ENCODE measurements at regions not wholly inside any gene's neighbourhood (a gene's known extent, or its start where the extent isn't known, plus 50 kb on each side); places are given as distances from the start of the nearest gene placed in this dataset.
"Not testable (repeated sequence)": the region's sequence is repeated elsewhere in the genome, so short reads cannot be mapped to it uniquely, and the experiment has no call there.

- peaks cover 32% of the 10 kb centered on the region for H3K4me1 ChIP-seq (ENCODE audit: control insufficient read depth, insufficient read depth, low read length)
- 0% methylated on average over 1 of the region's 1 CpG; no CpG with 5 or more reads in 1 of the 2 experiments for WGBS, 2 experiments
- no peaks in the 10 kb centered on the region for H3K36me3 ChIP-seq (ENCODE audit: control insufficient read depth, insufficient read depth, low read length)
- H3K27ac ChIP-seq (ENCODE audit: insufficient read depth, low read depth, low read length, poor library complexity, severe bottlenecking): no peak overlapping the region
- H3K4me3 ChIP-seq (ENCODE audit: insufficient read depth, low read depth, low read length): no peak overlapping the region
- H3K9me3 ChIP-seq (ENCODE audit: control insufficient read depth, low read length): no peaks in the 10 kb centered on the region
- H3K27me3 ChIP-seq (ENCODE audit: control insufficient read depth, insufficient read depth, low read length, poor library complexity, severe bottlenecking): no peaks in the 10 kb centered on the region
These were observed 515.7 kb downstream of the DCDC2C start for GRCh38 chr2:4219101-4219500.

- Histone ChIP-seq H3K4me3 (ENCODE audit: insufficient read depth, low read depth, low read length) (no peak overlapping the region), H3K27me3 (ENCODE audit: control insufficient read depth, insufficient read depth, low read length, poor library complexity, severe bottlenecking) (no peaks in the 10 kb centered on the region), H3K36me3 (ENCODE audit: control insufficient read depth, insufficient read depth, low read length) (no peaks in the 10 kb centered on the region), H3K27ac (ENCODE audit: insufficient read depth, low read depth, low read length, poor library complexity, severe bottlenecking) (no peak overlapping the region), H3K9me3 (ENCODE audit: control insufficient read depth, low read length) (no peaks in the 10 kb centered on the region), H3K4me1 (ENCODE audit: control insufficient read depth, insufficient read depth, low read length) (peaks cover 32% of the 10 kb centered on the region)
- WGBS, 2 experiments: 78 to 88% methylated on average over 1 of the region's 1 CpG
These were observed 516.2 kb downstream of the DCDC2C start for GRCh38 chr2:4219571-4219970.

DNA sequence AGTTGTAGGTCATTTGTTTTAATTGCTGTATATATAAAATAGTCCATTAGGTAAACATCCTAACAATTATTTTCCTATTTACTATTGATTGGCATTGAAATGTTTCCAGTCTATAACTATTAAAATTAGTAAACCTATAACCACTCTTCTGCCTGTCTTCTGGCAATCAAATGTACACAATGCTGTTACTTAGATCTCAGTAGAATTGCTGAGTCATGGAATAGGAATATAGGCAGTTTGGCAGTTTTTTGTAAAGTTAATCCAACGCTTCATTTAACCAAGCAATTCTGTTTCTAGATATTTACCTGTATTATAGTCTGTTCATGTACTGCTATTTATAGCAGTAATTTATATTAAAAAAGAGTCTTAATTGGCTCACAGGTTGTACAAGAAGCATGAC, 518.1 kb downstream of the DCDC2C start:
- 100% methylated on average over 1 of the region's 1 CpG; no CpG with 5 or more reads in 1 of the 2 experiments for whole genome bisulfite sequencing, 2 experiments
- Histone ChIP-seq H3K27me3 (ENCODE audit: control insufficient read depth, insufficient read depth, low read length, poor library complexity, severe bottlenecking) (no peaks in the 10 kb centered on the region), H3K36me3 (ENCODE audit: control insufficient read depth, insufficient read depth, low read length) (no peaks in the 10 kb centered on the region), H3K4me3 (ENCODE audit: insufficient read depth, low read depth, low read length) (no peak overlapping the region), H3K27ac (ENCODE audit: insufficient read depth, low read depth, low read length, poor library complexity, severe bottlenecking) (no peak overlapping the region), H3K9me3 (ENCODE audit: control insufficient read depth, low read length) (no peaks in the 10 kb centered on the region), H3K4me1 (ENCODE audit: control insufficient read depth, insufficient read depth, low read length) (peaks cover 28% of the 10 kb centered on the region)

DNA sequence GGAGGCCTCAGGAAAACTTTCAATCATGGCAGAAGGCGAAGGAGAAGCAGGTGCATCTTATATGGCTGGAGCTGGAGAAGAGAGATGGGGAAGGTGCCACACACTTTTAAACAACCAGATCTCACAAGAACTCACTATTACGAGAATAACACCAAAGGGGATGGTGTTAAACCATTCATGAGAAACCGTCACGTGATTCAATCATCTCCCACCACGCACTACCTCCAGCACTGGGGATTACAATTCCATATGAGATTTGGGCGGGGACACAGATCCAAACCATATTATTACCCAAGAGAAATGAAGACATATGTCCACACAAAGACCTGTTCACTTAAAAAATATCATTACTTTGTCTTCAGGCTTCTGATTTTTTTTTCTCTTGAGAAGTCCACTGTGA, 518.5 kb downstream of the DCDC2C start:
- Histone ChIP-seq H3K9me3 (ENCODE audit: control insufficient read depth, low read length) (no peaks in the 10 kb centered on the region), H3K4me1 (ENCODE audit: control insufficient read depth, insufficient read depth, low read length) (peaks cover 28% of the 10 kb centered on the region), H3K27me3 (ENCODE audit: control insufficient read depth, insufficient read depth, low read length, poor library complexity, severe bottlenecking) (no peaks in the 10 kb centered on the region), H3K4me3 (ENCODE audit: insufficient read depth, low read depth, low read length) (no peak overlapping the region), H3K27ac (ENCODE audit: insufficient read depth, low read depth, low read length, poor library complexity, severe bottlenecking) (no peak overlapping the region), H3K36me3 (ENCODE audit: control insufficient read depth, insufficient read depth, low read length) (no peaks in the 10 kb centered on the region)
- 92 to 93% methylated on average over 6 of the region's 6 CpGs for WGBS, 2 experiments

GRCh38 chr2:4244422-4244821, 541.0 kb downstream of the DCDC2C start:
- H3K4me1 ChIP-seq (ENCODE audit: control insufficient read depth, insufficient read depth, low read length): peaks cover 12% of the 10 kb centered on the region
- not testable (repeated sequence) for H3K4me3 ChIP-seq (ENCODE audit: insufficient read depth, low read depth, low read length); H3K27me3 ChIP-seq (ENCODE audit: control insufficient read depth, insufficient read depth, low read length, poor library complexity, severe bottlenecking); H3K9me3 ChIP-seq (ENCODE audit: control insufficient read depth, low read length); H3K36me3 ChIP-seq (ENCODE audit: control insufficient read depth, insufficient read depth, low read length); H3K27ac ChIP-seq (ENCODE audit: insufficient read depth, low read depth, low read length, poor library complexity, severe bottlenecking)
- WGBS, 2 experiments: 96% methylated on average over 9 of the region's 9 CpGs

DNA sequence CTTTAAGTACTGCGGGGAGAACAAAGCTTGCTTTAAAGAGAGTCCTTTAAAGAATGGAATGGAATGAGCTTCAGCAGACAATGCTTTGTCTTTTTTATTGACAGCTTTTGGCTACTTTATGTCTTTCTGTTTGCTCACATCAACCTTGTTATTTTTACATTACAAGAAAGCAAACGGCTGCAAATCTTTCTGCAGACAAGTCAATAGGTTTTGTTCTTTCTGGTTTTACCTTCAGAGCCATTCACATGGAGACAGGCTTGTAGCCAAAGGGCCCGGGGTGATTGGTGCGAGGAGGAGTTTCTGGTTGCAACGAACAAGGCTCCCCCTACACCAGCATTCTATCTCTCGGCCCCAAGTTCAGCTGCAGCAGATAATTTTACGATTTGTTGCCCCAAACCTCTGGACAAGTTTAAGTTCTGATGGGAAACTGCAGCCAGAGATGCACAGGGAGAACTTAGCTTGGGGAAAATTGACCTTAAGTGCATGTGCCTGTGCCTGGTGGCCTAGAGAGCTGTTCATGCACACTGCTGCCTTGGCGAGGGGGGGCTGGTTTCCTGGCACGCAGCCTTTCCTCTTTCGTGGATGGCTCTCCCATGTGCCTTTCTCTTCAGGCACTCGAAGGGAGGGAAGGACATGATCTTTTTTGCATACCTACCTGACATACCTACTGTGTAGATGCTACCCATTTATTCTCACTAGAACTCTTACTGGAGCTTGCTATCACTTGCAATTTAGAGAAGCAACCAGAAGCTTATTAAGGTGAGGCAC, 543.2 kb downstream of the DCDC2C start:
- no peaks in the 10 kb centered on the region for H3K36me3 ChIP-seq (ENCODE audit: control insufficient read depth, insufficient read depth, low read length)
- H3K4me3 ChIP-seq (ENCODE audit: insufficient read depth, low read depth, low read length): no peak overlapping the region
- H3K27ac ChIP-seq (ENCODE audit: insufficient read depth, low read depth, low read length, poor library complexity, severe bottlenecking): no peak overlapping the region
- H3K27me3 ChIP-seq (ENCODE audit: control insufficient read depth, insufficient read depth, low read length, poor library complexity, severe bottlenecking): no peaks in the 10 kb centered on the region
- no peaks in the 10 kb centered on the region for H3K9me3 ChIP-seq (ENCODE audit: control insufficient read depth, low read length)
- 24 to 25% methylated on average over 11 of the region's 11 CpGs for WGBS, 2 experiments
- peaks cover 12% of the 10 kb centered on the region for H3K4me1 ChIP-seq (ENCODE audit: control insufficient read depth, insufficient read depth, low read length)

DNA sequence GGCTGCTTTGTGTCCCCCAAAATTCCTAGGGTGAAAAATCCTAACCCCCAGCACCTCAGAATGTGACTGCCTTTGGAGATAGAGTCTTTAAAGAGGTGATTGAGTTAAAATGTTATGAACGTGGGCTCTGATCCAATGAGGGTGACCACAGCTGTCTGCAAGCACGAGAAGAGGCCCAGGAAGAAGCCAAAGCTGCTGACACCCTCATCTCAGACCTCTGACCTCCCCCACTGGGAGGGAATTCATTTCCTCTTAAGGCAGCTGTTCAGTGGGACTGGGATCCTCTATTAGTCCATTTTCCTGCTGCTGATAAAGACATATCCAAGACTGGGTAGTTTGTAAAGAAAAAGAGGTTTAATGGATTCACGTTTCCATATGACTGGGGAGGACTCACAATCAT, 544.4 kb downstream of the DCDC2C start:
- no peaks in the 10 kb centered on the region for H3K27me3 ChIP-seq (ENCODE audit: control insufficient read depth, insufficient read depth, low read length, poor library complexity, severe bottlenecking)
- H3K9me3 ChIP-seq (ENCODE audit: control insufficient read depth, low read length): no peaks in the 10 kb centered on the region
- WGBS, 2 experiments: 89 to 92% methylated on average over 3 of the region's 3 CpGs
- no peaks in the 10 kb centered on the region for H3K36me3 ChIP-seq (ENCODE audit: control insufficient read depth, insufficient read depth, low read length)
- H3K27ac ChIP-seq (ENCODE audit: insufficient read depth, low read depth, low read length, poor library complexity, severe bottlenecking): no peak overlapping the region
- no peak overlapping the region for H3K4me3 ChIP-seq (ENCODE audit: insufficient read depth, low read depth, low read length)
- peaks cover 12% of the 10 kb centered on the region for H3K4me1 ChIP-seq (ENCODE audit: control insufficient read depth, insufficient read depth, low read length)

DNA sequence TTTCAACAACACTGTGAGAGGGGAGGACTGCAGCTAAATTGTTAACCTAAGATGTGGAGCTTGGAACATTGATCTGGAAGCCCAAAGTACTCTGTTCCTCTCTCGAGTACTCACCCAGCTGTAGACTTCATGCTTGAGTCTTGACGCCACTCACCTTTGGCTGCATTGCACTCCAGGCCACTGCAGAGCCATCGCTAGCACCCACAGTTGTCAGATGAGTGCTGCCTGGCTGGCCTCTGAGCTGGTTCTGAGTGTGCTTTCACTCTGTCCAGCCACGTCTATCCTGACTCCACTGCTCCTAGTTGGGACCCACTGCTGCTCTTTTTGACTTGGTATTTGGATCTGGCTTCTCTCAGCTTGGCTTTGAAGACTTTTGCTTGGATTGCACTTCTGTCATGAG, 552.1 kb downstream of the DCDC2C start:
- H3K27ac ChIP-seq (ENCODE audit: insufficient read depth, low read depth, low read length, poor library complexity, severe bottlenecking): no peak overlapping the region
- H3K36me3 ChIP-seq (ENCODE audit: control insufficient read depth, insufficient read depth, low read length): no peaks in the 10 kb centered on the region
- no peaks in the 10 kb centered on the region for H3K9me3 ChIP-seq (ENCODE audit: control insufficient read depth, low read length)
- no peaks in the 10 kb centered on the region for H3K4me1 ChIP-seq (ENCODE audit: control insufficient read depth, insufficient read depth, low read length)
- H3K27me3 ChIP-seq (ENCODE audit: control insufficient read depth, insufficient read depth, low read length, poor library complexity, severe bottlenecking): no peaks in the 10 kb centered on the region
- H3K4me3 ChIP-seq (ENCODE audit: insufficient read depth, low read depth, low read length): no peak overlapping the region
- WGBS, 2 experiments: 92 to 95% methylated on average over 4 of the region's 4 CpGs

GRCh38 chr2:4256351-4256750, 553.0 kb downstream of the DCDC2C start:
- no peaks in the 10 kb centered on the region for H3K27me3 ChIP-seq (ENCODE audit: control insufficient read depth, insufficient read depth, low read length, poor library complexity, severe bottlenecking)
- WGBS, 2 experiments: 90 to 93% methylated on average over 4 of the region's 4 CpGs
- no peaks in the 10 kb centered on the region for H3K36me3 ChIP-seq (ENCODE audit: control insufficient read depth, insufficient read depth, low read length)
- H3K9me3 ChIP-seq (ENCODE audit: control insufficient read depth, low read length): no peaks in the 10 kb centered on the region
- no peak overlapping the region for H3K4me3 ChIP-seq (ENCODE audit: insufficient read depth, low read depth, low read length)
- H3K27ac ChIP-seq (ENCODE audit: insufficient read depth, low read depth, low read length, poor library complexity, severe bottlenecking): no peak overlapping the region
- no peaks in the 10 kb centered on the region for H3K4me1 ChIP-seq (ENCODE audit: control insufficient read depth, insufficient read depth, low read length)

- H3K4me3 ChIP-seq (ENCODE audit: insufficient read depth, low read depth, low read length): no peak overlapping the region
- no peaks in the 10 kb centered on the region for H3K36me3 ChIP-seq (ENCODE audit: control insufficient read depth, insufficient read depth, low read length)
- H3K9me3 ChIP-seq (ENCODE audit: control insufficient read depth, low read length): no peaks in the 10 kb centered on the region
- H3K27me3 ChIP-seq (ENCODE audit: control insufficient read depth, insufficient read depth, low read length, poor library complexity, severe bottlenecking): no peaks in the 10 kb centered on the region
- H3K4me1 ChIP-seq (ENCODE audit: control insufficient read depth, insufficient read depth, low read length): no peaks in the 10 kb centered on the region
- 100% methylated on average over 1 of the region's 1 CpG for WGBS, 2 experiments
- no peak overlapping the region for H3K27ac ChIP-seq (ENCODE audit: insufficient read depth, low read depth, low read length, poor library complexity, severe bottlenecking)
These were observed 555.2 kb downstream of the DCDC2C start for GRCh38 chr2:4258563-4258962.

All from ectodermal cell (in vitro differentiated cells).